Rectal smooth muscle tissue (tissue), 1 donor: ENCODE measurements at regions not wholly inside any gene's neighbourhood (a gene's known extent, or its start where the extent isn't known, plus 50 kb on each side); places are given as distances from the start of the nearest gene placed in this dataset.
"Not testable (repeated sequence)": the region's sequence is repeated elsewhere in the genome, so short reads cannot be mapped to it uniquely, and the experiment has no call there.

Experiments used
- H3K27ac ChIP-seq: one replicate; pipeline ENCODE4 v1.7.0; 2013; ENCODE audit warnings: low read depth, low read length, inconsistent platforms
- H3K27me3 ChIP-seq: one replicate; pipeline ENCODE4 v1.7.0; 2013; ENCODE audit warnings: low read length; ENCODE audit not compliant: control insufficient read depth, insufficient read depth
- H3K36me3 ChIP-seq: one replicate; pipeline ENCODE4 v1.7.0; 2013; ENCODE audit warnings: low read length; ENCODE audit not compliant: control insufficient read depth, insufficient read depth
- H3K4me1 ChIP-seq: one replicate; pipeline ENCODE4 v1.7.0; 2013; ENCODE audit warnings: low read length; ENCODE audit not compliant: control insufficient read depth, insufficient read depth
- H3K4me3 ChIP-seq: one replicate; pipeline ENCODE4 v1.7.0; 2013; ENCODE audit warnings: low read length
- H3K9ac ChIP-seq: one replicate; pipeline ENCODE4 v1.7.0; 2013; ENCODE audit warnings: low read length

GRCh38 chr12:76669981-76670380, 93.9 kb upstream of the ZDHHC17 start:
- H3K4me3 ChIP-seq, result no peak overlapping the region
- peak overlapping the region; percentile 33 for H3K27ac ChIP-seq

GRCh38 chr12:76670776-76671175, 93.1 kb upstream of the ZDHHC17 start:
- no peak overlapping the region for H3K4me3 ChIP-seq
- no peaks in the 10 kb centered on the region for H3K27me3 ChIP-seq
- H3K9ac ChIP-seq, result no peak overlapping the region
- peak overlapping the region; percentile 33 for H3K27ac ChIP-seq
- no peaks in the 10 kb centered on the region for H3K36me3 ChIP-seq
- H3K4me1 ChIP-seq, result no peaks in the 10 kb centered on the region

More at GRCh38 chr12:76669981-76670380, 93.9 kb upstream of the ZDHHC17 start:
- Histone ChIP-seq H3K9ac (no peak overlapping the region), H3K36me3 (no peaks in the 10 kb centered on the region), H3K27me3 (no peaks in the 10 kb centered on the region), H3K4me1 (no peaks in the 10 kb centered on the region)

GRCh38 chr12:76674669-76675315, 89.1 kb upstream of the ZDHHC17 start:
- Histone ChIP-seq H3K4me3 (no peak overlapping the region), H3K4me1 (no peaks in the 10 kb centered on the region), H3K9ac (no peak overlapping the region), H3K36me3 (no peaks in the 10 kb centered on the region), H3K27ac (no peak overlapping the region), H3K27me3 (no peaks in the 10 kb centered on the region)

- not testable (repeated sequence) for H3K36me3 ChIP-seq, H3K9ac ChIP-seq, H3K4me3 ChIP-seq, H3K4me1 ChIP-seq, H3K27me3 ChIP-seq, H3K27ac ChIP-seq
Measured at GRCh38 chr12:76676261-76676660, 87.7 kb upstream of the ZDHHC17 start.

GRCh38 chr12:76678992-76679391, 84.9 kb upstream of the ZDHHC17 start:
- no peak overlapping the region for H3K4me3 ChIP-seq
- H3K27ac ChIP-seq, result no peak overlapping the region
- no peaks in the 10 kb centered on the region for H3K36me3 ChIP-seq
- H3K9ac ChIP-seq, result no peak overlapping the region
- H3K27me3 ChIP-seq, result no peaks in the 10 kb centered on the region
- peaks cover 2% of the 10 kb centered on the region for H3K4me1 ChIP-seq

- H3K4me1 ChIP-seq, result peaks cover 2% of the 10 kb centered on the region
- H3K9ac ChIP-seq, result no peak overlapping the region
- no peaks in the 10 kb centered on the region for H3K36me3 ChIP-seq
- H3K27me3 ChIP-seq, result no peaks in the 10 kb centered on the region
- H3K27ac ChIP-seq, result no peak overlapping the region
- no peak overlapping the region for H3K4me3 ChIP-seq
Measured at GRCh38 chr12:76679778-76680177, 84.1 kb upstream of the ZDHHC17 start.

GRCh38 chr12:76680940-76681339, 83.0 kb upstream of the ZDHHC17 start:
- Histone ChIP-seq H3K4me1 (peaks cover 8% of the 10 kb centered on the region), H3K27me3 (no peaks in the 10 kb centered on the region), H3K4me3 (no peak overlapping the region), H3K27ac (no peak overlapping the region), H3K9ac (no peak overlapping the region), H3K36me3 (no peaks in the 10 kb centered on the region)

GRCh38 chr12:76685246-76685678, 78.7 kb upstream of the ZDHHC17 start:
- no peak overlapping the region for H3K4me3 ChIP-seq
- no peaks in the 10 kb centered on the region for H3K27me3 ChIP-seq
- H3K4me1 ChIP-seq, result peaks cover 8% of the 10 kb centered on the region
- H3K9ac ChIP-seq, result no peak overlapping the region
- H3K27ac ChIP-seq, result no peak overlapping the region
- H3K36me3 ChIP-seq, result no peaks in the 10 kb centered on the region

- H3K36me3 ChIP-seq, result no peaks in the 10 kb centered on the region
- no peak overlapping the region for H3K27ac ChIP-seq
- H3K4me3 ChIP-seq, result no peak overlapping the region
- no peak overlapping the region for H3K9ac ChIP-seq
- H3K27me3 ChIP-seq, result no peaks in the 10 kb centered on the region
- peaks cover 6% of the 10 kb centered on the region for H3K4me1 ChIP-seq
Measured at GRCh38 chr12:76687981-76688380, 75.9 kb upstream of the ZDHHC17 start.

- H3K9ac ChIP-seq, result no peak overlapping the region
- H3K36me3 ChIP-seq, result no peaks in the 10 kb centered on the region
- no peak overlapping the region for H3K27ac ChIP-seq
- H3K27me3 ChIP-seq, result no peaks in the 10 kb centered on the region
- no peak overlapping the region for H3K4me3 ChIP-seq
- peaks cover 6% of the 10 kb centered on the region for H3K4me1 ChIP-seq
Measured at GRCh38 chr12:76688631-76689030, 75.3 kb upstream of the ZDHHC17 start.

GRCh38 chr12:76690921-76691700, 72.8 kb upstream of the ZDHHC17 start:
- no peaks in the 10 kb centered on the region for H3K36me3 ChIP-seq
- H3K4me1 ChIP-seq, result no peaks in the 10 kb centered on the region

GRCh38 chr12:76692846-76693245, 71.1 kb upstream of the ZDHHC17 start:
- Histone ChIP-seq H3K4me1 (no peaks in the 10 kb centered on the region), H3K27me3 (no peaks in the 10 kb centered on the region), H3K36me3 (no peaks in the 10 kb centered on the region), H3K9ac (no peak overlapping the region), H3K4me3 (no peak overlapping the region), H3K27ac (no peak overlapping the region)

More at GRCh38 chr12:76690921-76691700, 72.8 kb upstream of the ZDHHC17 start:
- no peak overlapping the region for H3K27ac ChIP-seq
- H3K4me3 ChIP-seq, result no peak overlapping the region
- no peaks in the 10 kb centered on the region for H3K27me3 ChIP-seq
- H3K9ac ChIP-seq, result no peak overlapping the region

- Histone ChIP-seq H3K9ac (no peak overlapping the region), H3K27ac (no peak overlapping the region), H3K27me3 (no peaks in the 10 kb centered on the region), H3K4me3 (no peak overlapping the region), H3K4me1 (no peaks in the 10 kb centered on the region), H3K36me3 (no peaks in the 10 kb centered on the region)
Measured at GRCh38 chr12:76694369-76694768, 69.5 kb upstream of the ZDHHC17 start.
